ENCODE measurements at regions not wholly inside any gene's neighbourhood (a gene's known extent, or its start where the extent isn't known, plus 50 kb on each side); places are given as distances from the start of the nearest gene placed in this dataset.
"Not testable (repeated sequence)": the region's sequence is repeated elsewhere in the genome, so short reads cannot be mapped to it uniquely, and the experiment has no call there.

- DNase-seq (ENCODE audit: low read depth) = no peak
Measured at GRCh38 chr16:85278839-85279238, 166.6 kb upstream of the CIBAR2 start.

DNA sequence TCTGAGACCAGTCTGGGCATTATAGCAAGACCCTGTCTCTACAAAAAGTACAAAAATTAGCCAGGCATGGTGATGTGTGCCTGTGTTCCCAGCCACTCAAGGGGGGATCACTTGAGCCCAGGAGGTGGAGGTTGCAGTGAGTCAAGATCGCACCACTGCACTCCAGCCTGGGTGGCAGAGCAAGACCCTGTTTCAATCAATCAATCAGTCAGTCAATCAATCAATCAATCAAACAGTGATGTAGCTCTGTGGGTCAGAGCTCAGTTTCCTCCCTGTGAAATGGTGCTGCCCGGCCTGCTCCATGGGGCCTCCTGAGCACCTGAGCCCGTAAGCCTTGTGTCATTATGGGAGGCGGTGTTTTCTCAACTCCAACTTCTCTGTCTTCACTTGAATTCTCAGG is 167.1 kb upstream of the CIBAR2 start:
- DNase-seq (ENCODE audit: low read depth) = no peak

DNA sequence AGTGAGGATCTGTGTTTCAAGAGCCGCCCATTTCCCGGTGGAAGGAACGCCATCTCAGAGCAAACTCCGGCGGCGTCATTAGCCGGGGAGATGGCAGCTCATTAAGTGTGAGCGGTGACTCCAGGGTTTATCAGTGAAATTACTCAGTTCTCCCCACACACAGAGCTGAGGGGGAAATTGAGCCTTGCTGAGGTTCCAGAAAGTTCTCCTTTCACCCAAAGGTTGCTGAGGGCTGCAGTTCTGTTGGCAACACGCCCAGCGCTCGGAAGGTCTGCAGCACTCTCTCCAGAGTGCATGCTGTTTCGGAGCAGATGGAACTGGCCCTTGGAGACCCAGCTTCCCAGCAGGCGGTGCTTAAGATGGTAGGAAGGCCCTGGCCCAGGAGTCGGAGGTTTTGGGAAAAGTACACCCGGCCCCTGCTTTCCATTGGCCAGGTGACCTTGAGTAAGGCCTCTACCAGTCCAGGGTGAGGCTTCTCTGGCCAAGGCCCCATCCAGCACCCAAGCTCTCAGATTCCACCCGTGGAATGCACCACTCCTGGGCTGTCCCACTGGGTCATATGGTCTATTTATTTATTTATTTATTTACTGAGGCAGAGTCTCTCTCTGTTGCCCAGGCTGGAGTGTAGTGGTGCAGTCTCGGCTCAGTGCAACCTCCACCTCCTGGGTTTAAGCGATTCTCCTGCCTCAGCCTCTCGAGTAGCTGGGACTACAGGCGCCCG is 167.7 kb upstream of the CIBAR2 start:
- DNase-seq (ENCODE audit: low read depth) = no peak

DNA sequence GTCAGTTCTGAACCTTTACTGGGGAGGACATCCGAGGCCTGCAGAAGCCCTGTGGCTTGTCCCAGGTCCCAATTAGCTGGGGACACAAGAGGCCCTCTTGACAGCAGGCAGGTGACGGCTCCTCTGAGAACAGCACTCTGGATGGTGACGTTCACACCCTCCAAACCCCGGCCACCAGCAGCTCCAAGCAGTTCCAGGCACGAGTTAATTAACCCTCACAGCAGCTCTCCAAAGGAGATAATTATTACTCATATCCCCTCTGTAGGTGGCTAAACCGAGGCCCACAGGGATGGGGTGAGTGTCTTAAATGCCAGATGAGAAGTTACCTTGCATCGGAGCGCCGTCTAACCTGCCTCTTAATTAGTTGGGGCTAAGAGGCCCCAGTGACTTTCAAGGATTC is 168.9 kb upstream of the CIBAR2 start:
- no peak for DNase-seq (ENCODE audit: low read depth)

- no peak for DNase-seq (ENCODE audit: low read depth)
Measured at GRCh38 chr16:85282842-85283241, 170.6 kb upstream of the CIBAR2 start.

GRCh38 chr16:85283305-85284050 is 171.2 kb upstream of the CIBAR2 start:
- DNase-seq (ENCODE audit: low read depth) = no peak

GRCh38 chr16:85284141-85284817 is 172.0 kb upstream of the CIBAR2 start:
- no peak for DNase-seq (ENCODE audit: low read depth)

GRCh38 chr16:85285681-85286065 is 173.4 kb upstream of the CIBAR2 start:
- no peak for DNase-seq (ENCODE audit: low read depth)

DNA sequence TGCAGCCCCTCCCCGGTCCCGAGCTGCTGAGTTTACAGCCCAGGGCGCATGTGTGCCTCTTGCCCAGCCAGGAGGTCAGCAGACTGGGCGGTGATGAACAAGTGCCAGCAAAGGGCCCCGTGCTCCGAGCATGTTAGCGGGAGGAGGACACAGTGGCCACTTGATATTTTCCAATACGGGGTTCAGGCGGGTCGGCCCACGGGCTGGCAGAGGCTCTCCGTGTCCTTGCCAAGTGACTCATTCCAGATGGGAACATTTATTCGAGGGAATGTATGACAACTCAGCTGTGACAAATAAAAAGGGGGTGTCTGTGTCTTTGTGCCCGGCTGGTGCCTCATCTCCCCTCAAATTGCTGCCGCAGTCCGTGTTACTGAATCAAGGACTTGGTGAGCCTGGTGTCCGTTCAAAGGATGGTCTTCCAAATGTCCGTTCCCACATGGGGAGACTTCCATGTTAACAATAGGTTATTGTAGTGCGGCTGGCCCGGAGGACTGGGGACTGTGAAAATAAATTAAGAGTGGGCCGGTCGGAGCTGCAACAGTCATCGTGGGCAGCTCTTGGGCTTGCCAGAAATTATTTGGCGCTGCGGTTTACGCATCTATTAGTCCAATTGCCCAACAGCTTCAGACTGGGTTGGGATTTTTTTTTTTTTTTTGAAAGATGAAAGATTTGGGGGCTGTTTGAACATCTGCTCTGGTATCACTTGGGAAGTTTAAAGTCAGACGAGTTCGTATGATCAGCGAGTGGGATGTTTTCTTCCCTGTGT is 174.0 kb upstream of the CIBAR2 start:
- no peak for DNase-seq (ENCODE audit: low read depth)

DNA sequence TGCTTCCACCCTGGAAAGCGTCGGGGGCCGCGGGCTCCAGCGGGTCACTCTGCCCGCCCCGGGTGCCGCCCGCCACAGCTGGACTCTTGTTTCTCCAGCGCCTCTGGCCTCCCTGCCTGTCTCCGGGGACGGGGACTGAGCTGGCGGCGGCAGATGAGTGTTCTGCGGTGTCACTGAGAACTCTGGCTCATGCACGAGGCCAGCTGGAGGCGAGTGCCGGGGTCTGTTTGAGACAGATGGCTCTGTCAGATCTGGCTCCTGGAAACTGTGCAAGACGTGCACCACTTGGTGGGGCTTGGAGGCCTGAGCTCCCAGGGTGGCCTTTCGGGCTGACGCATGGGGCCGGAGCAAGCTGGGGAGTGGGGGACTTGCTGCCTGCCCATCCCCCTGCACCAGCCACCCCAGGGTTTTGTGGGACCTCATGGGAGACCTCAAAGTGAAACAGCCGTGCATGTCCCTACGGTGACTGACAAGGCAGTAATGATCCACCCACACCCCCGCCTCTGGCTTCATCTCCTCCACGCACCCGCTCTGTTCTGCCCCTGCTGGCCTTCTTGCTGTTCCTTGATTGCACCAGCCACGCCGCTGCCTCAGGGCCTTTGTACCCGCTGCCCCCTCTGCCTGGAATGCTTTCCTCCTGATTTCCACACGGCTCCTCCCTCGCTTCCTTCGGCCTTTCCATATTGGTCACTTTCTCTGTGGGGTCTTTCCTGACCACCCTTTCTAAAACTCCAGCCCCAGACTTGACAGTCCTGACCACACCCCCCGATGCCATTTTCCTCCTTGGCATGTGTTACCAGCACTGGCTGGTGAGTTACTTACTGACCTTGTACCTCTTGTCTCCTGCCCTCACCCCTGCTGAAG is 174.9 kb upstream of the CIBAR2 start:
- DNase-seq (ENCODE audit: low read depth) = no peak

DNA sequence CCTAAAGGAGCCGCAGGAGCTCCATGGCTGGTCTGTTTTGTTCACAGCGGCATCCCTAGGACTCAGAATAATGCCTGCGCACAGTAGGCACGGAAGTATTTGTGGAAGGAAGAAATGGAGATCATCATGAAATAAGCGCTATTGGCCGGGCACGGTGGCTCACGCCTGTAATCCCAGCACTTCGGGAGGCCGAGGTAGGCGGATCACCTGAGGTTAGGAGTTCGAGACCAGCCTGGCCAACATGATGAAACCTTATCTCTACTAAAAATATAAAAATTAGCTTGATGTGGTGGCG is 175.5 kb upstream of the CIBAR2 start:
- DNase-seq (ENCODE audit: low read depth) = not testable (repeated sequence)

GRCh38 chr16:85288341-85288868 is 176.1 kb upstream of the CIBAR2 start:
- DNase-seq (ENCODE audit: low read depth) = no peak

GRCh38 chr16:85288869-85289660 is 176.8 kb upstream of the CIBAR2 start:
- DNase-seq (ENCODE audit: low read depth) = no peak

- no peak for DNase-seq (ENCODE audit: low read depth)
Measured at GRCh38 chr16:85289760-85290625, 177.7 kb upstream of the CIBAR2 start.

- DNase-seq (ENCODE audit: low read depth) = no peak
Measured at GRCh38 chr16:85290626-85291301, 178.5 kb upstream of the CIBAR2 start.

DNA sequence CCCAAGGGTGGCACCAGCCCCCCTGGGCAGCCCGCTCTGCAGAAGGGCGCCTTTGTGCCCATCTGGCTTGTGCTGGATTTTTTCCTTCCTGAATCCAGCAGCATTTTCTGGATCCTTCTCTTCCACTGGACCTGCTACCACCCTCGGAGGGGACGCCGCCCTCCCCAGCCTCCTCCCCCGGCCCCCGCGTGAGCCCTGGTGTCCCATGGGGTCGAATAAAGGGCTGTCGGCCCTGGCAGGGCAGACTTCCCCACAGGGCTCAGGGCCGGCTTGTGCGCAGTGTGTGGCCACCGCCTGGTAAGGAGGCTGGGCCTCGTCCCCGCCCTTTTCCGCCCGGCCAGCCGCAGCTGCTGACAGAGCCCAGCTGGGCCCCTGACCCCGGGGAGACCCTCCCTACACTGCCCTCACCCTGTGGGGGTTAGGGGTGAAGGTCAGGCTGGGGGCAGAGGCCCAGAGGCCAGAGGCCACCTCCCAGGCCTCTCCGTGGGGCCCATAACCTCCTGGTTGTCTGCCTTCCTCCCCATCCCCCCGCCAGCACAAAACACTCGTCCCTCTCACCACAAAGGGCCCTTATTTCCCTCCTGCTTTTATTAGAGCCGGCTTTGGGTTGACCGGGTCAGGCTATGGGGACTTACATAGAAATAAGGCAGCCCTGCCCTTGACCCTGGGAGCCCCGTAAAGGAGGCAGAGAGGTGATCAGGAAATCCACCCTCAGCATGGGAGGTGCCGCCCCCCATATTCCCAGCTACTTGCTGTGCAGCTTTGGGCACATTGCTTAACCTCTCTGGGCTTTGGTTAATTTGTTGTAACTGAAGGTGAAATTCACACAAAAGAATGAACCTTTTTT is 179.3 kb upstream of the CIBAR2 start:
- DNase-seq (ENCODE audit: low read depth) = no peak

- DNase-seq (ENCODE audit: low read depth) = no peak
Measured at GRCh38 chr16:85293458-85293857, 181.2 kb upstream of the CIBAR2 start.

All from non-pigmented ciliary epithelial cell (primary cell).